ENCODE measurements at regions not wholly inside any gene's neighbourhood (a gene's known extent, or its start where the extent isn't known, plus 50 kb on each side); places are given as distances from the start of the nearest gene placed in this dataset.

DNA sequence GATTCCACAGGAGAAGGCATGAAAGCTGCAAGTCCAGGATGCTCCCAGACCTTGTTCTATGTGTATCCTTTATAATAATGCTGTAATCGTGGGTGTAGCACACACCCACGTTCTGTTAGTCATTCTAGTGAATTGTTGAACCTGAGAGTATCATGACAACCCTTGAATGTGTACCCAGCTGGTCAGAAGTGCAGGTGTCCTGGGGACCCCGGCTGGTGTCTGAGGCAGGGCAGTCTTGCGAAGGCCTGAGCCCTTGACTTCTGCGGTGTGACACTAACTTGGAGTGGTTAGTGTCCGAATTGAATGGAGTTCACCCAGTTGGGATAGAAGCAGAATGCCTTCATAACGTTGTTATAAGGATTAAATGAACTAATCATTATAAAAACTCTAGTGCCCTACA lies 218.0 kb upstream of the TNRC6C start:
- DNase-seq, result no peak

DNA sequence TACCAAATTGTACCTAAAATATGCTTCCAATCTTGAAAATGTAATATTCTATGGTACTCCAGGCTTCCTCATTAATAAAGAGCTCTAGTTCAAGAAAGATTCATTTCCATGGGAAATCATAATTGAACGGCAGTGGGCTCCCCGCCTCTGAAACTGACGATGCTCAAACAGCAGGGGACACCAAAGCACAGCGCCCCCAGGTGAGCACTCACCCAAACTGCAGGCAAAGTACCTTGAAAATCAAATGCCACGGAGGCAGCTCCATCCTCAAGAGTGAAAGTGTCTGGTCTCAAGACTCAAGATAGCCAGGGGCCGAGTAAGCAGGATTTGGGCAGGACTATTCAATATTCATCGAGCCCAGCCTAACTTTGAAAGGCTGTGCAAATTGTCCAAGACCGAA lies 217.4 kb upstream of the TNRC6C start:
- DNase-seq, result no peak

DNA sequence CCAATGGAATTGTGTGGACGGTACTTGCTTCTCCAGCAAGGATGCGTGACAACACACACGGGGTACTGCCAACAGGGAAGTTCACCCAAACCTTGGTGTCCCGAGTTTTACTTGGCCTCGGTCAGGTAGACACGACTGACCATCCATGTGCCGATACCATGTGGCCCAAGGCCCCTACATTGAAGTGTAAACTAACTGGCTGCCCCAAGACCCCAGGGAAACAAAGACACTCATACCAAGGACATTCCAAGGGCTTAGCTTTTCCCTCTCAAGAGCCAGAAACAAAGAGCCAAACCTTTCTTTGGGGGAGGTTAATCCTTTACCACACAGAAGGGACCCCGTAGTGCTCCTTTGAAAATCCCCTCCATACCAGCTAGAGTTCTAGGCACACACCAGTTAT lies 215.9 kb upstream of the TNRC6C start:
- DNase-seq, result no peak

DNA sequence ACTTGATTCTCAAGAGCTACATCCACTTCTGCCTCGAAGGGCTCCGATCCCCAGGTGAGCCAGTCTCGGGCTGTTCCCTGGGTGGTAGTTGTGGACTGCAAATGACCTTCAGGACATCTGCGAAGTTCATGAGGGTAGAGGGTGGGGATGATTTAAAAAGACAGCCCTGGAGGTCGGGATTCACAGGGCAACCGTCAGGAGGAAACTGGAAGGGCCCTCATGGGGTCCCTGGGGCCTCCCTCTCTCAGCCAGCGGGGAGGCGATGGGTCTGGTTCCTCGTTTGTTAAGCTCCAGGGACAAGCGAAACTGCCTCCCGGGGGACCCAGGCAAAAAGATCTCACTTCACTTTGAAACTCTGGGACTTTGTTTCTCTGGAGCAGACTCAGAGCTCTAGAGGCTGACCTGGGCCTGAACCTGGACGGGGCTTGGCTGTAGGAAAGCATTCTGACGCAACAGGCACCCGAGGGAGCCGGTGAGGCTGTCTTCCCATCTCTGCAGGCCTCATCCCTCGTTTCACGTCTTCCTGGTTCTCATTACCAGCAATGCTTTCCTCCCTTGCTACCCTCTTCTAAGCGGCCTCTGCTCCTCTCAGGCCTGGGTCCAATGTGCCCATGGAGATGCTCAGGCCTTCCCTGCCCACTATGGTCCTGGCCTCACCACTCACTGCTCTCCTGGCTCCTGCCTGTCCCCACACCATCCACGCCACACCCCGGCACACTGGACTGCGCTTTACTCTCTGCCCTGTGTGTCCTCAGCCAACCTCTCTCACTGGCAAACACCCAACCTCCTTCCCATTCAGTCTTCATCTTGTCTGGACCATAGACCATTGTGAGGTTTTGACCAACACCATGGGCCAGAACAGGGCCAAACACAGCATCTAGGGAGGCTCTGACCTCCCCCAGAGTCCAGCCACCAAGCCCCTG lies 214.2 kb upstream of the TNRC6C start:
- DNase-seq, result no peak

DNA sequence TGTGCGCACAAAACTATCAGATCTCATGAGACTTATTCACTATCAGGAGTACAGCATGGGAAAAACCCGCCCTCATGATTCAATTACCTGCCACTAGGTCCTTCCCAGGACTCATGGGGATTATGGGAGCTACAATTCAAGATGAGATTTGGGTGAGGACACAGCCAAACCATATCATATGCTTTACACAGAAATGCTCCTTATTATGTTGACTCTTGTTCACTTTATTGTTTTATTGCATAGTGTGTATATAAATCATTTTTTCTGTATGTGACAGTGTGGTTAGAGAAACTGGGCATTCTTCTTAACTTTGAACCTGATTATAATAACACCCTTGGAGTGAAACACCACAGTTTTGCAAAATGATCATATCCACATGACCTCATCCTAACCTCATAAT lies 212.8 kb upstream of the TNRC6C start:
- DNase-seq, result no peak

DNA sequence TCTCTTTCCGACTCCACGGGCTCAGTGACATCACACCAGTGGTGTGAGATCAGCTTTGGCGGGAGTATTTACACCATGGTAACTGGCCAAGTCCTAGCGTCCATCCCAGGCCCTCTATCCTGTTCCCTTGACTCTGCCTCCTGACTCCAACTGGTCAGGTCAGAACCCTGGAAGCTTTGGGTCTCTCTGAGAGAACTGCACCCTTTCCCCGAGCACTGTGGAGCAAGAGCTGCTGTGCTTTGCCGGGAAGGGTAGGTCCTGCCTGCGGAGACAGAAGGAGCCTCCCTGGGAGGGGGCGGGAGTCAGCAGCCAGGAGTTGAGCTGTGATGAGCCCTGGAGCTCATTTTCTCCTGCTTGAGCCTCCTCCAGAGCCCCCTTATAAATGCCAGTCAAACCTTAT lies 212.1 kb upstream of the TNRC6C start:
- no peak for DNase-seq

DNA sequence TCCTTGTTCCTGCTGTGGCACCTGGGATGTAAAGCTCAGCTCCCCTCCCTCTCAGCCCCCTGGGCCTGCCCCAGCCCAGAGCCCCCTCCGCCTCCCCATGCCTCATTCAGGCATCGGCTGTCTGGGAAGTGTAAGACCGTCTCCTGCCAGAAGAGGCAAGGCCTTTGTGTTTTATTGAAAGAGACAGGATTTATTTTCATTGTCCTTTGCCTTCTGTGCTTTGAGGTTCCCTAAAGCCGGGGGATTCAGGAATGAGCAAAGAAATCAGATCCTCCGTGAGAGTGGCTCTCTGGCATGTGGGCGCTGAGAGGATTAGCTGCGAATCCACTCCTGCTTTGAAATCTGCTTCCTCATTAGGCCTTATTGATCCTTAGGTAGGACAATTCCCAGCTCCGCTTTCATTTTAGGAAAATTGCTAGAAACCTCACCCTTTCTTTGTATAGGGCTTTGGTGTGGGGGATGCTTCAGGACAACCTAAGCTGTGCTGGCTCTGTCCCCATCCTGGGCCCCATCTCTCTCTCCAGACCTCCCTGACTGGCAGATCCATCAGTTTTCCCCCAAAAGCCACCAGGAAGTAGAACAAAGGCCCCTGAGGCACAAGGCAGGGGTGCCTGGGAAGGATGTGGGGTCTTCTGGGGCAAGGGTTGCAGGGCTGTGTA lies 211.5 kb upstream of the TNRC6C start:
- no peak for DNase-seq

DNA sequence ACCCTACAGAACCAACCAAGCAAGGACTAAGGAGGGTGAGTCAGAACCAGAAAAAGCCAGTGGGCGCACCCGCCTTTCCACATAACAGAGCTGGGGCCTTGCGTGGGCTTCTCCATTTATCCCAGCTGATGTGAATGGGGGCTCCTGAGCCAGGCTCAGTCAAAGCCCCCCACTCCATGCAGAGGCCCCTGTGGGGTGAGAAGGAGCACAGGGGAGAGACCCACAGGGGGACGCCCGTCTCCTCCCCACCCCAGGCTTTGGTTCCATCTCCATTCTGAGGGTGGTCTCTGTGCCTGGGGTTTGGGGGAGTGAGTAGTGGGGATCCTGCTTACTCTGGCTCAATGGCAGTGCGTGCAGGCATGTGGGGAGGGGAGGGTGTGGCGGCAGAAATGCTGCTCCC lies 210.1 kb upstream of the TNRC6C start:
- DNase-seq, result no peak

DNA sequence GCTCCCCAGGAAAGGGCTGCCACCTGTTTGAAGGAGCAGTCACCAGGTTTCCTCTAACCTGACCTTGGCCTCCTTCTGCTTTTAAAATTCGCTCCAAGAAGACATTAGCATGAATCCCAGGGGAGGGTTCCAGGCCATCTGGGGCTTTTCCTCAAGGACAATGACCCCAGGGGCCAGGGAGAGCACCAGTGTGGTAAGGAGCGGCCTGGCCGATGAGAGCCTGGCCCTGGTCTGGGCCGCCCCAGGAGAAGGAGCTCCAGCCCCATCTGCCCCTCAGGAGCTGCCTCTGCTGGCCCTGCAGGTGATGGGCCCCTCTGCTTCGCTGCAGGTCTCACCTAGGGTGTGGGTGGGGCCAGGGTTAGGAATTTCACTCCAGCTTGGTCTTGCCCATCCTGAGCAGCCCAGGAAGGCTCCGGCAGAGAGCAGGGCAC lies 209.2 kb upstream of the TNRC6C start:
- no peak for DNase-seq

DNA sequence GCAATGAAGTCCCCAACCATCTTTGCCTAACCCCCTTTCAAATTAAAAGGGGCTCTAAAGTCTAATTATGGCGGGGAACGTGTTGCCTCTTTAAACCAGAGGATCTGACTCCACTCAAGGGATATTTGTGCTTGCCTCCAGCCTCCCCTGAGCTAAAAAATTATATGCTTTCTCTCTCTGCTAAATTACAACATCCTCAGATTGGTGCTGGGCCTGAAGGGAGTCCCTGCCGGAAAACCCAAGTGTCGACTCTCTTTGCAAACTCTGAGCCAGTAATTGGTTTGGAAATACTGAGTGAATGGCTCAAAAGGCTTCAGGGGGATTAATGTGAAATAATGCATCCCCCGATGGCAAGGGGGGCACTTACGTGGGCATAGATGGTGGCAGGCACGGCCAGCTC lies 208.5 kb upstream of the TNRC6C start:
- no peak for DNase-seq

DNA sequence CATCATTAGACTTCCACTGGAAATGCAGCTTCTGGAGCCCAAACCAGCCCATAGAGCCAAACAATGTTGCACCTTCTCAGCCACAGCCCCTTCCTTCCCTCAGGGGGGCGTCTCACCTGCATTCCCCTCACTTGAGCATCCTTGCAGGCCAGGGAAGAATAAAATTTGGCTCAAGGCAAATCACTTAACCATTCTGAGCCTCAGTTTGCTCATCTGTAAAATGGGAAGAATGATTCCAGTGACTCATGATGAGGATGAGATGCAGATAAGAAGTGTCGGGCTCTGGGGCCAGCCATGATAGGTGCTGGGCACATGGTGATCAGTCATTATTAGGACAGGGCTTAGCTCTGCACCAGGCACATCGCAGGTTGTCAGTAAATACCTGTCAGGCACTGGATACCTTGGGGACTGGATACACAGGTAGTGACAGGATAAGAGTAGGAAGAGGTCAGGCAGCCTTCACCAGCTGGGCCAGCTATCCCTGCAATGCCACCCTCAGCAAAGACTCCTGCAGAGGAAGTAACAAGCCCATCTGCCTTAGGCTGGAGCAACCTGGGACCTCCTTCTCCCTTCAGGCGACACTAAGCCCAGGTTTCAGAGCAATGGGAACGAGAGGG lies 208.0 kb upstream of the TNRC6C start:
- no peak for DNase-seq

DNA sequence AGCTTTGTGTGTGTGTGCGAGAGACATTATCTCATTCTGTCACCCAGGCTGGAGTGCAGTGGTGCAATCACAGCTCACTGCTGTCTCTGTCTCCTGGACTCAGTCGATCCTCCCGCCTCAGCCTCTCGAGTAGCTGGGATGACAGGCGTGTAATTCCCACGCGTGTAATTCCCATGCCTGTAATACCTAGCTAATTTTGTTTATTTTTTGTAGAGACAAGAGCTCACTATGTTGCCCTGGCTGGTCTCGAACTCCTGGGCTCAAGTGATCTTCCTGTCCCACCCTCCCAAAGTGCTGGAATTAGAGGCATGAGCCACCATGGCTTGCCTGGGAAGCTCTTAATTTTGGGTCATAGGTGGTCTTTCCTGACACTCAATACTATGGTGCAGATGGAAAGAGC lies 205.3 kb upstream of the TNRC6C start:
- DNase-seq, result no peak

DNA sequence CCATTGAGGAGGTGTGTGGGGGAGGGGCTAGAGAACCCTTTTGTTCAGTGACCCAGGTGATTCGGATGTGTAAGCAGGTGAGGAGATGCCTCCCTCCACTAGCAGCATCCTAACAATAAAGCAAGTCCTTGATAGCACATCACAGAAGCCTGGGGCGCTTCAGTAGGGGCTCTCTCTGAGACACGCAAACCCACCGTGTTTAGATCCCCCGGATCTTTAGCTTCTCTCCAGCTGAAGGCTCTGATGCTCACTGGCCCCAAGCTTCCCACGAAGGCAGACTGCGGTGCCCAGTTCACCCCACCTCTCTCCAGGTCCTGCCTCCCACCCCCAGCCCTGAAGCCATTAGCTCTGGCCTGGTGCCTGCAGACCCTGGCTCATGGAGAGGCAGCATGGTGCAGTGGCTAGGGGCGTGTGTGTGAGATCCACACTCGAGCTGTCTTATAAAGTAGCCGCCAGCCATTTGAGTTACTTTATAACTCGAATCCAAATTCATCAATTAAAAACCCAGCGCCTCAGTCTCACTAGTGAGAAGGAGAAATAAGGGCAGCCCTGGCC lies 204.7 kb upstream of the TNRC6C start:
- no peak for DNase-seq

DNA sequence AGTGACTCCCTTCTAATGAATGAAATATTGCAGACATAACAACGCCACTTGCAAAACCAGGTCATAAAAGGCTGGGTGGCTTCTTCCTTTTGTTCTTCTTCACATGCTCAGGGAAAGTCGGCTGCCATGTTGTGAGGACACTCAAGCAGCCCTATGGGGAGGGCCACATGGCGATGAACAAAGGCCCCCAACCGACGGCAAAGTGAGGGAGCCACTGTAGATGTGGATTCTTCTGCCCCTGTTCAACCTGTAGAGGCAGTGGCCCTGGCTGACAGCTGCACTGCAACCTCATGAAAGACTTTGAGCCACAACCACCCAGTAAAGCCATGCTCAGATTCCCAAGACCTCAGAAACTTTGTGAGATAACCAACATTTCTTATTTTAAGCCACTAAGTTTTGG lies 203.5 kb upstream of the TNRC6C start:
- no peak for DNase-seq

DNA sequence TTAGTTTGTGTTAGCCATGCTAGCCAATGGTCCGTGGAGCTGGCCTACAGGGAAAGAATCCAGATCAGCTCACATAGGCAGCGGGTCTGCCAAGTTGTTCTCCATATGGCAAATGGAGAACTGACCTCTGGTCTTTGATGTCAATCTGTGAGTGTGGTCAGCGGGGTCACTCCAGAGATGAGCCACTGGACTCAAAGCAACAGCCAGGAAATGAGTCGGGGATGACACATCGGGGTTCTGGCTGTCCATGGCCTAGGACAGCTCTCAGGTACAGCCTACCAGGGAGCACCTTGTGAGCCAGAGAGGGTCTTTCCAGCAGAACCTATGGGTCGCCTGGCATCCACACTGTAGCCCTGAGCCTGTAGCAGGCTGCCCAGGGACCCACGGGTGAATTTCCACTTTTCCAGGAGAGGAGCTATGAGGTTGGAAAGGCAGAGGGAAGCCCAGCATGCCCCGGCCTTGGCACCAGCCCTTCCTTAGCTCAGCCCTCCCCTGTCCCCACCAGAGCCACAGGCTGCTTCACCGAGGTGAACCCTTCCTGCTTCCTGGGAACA lies 203.0 kb upstream of the TNRC6C start:
- no peak for DNase-seq

DNA sequence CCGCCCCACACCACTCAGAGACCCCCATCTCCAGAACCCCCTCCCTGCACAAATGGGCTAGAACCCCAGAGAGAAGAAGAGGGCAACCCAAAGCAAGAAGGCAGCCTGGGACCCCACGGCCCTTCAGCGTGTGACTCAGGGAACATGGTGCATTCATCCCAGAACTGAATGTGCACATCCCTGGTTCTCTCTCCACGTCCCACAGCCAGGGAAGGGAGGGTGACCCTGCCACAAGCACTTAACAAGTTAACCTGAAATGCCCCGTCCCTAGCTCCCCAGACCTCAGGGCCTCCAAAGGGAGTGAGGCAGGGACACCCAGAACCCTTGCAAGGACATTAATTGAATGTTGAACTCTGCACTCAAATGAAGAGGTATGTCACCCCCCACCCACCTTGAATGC lies 202.5 kb upstream of the TNRC6C start:
- no peak for DNase-seq

DNA sequence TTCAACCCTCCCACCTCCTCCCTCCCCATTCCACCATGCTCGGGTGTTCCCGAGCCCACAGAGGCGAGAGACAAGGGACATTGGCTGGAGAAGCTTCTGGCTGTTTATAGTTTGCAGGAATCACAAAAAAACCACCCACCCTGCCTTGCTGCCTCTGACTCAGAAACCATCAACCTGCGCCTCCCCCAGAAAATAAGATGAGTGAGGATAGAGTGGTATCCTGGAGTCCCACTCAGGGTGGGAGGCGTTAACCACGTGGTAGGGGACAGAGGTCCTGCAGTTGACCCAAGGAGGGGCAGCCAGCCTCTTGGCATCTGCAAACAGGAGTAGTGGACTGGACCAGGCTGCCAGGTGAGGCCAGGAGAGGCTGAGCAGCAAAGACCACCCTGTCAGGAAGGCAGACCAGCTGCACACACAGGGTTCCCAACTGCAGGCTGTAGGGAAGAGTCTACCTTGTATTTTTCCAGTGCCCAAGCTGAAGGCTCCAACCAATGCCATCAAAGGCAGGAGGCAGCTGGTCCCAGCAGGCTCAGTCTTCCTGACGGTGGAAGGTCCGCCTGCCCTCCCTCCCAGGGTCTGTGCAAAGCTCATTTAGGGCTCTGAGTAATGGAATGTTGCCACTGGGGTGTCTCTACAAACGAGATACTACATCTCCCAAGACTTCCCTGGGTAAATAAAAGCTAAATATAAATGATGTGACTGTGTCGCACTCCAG lies 201.5 kb upstream of the TNRC6C start:
- DNase-seq, result no peak

DNA sequence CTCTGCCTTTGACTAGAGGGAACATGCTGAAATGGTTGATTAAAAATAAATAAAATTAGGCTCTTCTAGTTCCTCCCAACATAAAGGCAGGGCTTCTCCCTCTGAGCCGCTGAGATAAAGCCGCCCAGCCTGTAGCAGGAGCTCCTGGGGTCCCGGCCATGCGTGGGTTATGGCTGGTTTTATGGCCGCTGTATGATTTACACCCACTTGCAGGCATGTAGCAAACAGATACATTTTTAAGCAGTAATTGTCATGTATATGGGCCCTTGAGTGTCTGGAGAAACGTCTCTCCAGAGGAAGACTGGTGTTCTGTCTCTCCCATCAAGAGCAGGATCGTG lies 201.0 kb upstream of the TNRC6C start:
- DNase-seq, result no peak

DNA sequence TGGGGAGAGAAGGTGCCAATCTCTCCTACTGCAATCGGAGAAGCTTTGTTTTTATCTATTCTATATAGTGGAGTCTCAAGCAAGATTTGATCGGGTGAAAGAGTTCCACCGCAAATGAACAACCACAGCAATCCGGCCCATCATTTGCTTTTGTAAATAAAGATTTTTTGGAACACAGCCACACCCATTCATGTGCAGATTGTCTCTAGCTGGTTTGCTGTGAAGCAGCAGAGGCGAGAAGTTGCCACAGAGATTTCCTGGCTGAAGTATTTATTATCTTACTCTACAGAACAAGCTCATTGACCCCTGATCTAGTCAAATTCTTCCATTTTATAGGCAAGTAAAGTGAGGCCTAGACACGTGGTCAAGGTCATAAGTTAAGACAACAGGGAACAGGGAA lies 195.5 kb upstream of the TNRC6C start:
- DNase-seq, result no peak

DNA sequence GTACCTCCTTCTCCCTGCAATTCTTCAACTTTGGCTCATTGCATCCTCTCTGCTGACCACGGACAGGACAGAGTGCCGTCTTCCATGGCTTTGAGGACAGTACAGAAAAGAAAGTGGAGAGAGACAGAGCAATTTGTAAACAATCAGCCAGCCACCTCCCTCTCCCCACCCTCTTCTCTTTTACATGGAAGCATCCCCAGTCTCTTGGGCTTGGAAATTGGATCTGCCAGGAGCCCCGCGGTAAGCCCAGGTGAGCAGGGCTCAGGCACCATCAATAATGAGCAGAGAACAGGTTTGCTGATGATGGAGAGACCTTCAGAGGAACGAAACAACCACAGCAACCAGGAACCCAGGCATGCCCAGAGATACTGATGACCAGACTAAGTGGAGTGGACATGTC lies 194.9 kb upstream of the TNRC6C start:
- no peak for DNase-seq

DNA sequence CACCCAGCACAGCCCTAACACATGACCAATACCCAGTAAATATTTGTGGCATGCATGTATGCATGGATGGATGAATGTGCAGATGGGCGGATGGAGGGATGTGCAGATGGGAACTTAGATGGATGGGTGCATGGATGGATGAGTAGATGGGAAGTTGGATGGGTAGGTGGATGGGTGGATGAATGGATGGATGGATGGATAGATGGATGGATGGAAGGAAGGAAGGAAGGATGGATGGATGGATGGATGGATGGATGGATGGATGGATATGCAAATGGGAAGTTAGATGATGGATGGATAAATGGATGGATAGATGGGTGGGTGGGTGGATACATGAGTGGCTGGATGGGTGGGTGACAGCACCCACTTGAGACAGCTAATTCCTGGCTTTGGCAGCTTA lies 193.2 kb upstream of the TNRC6C start:
- DNase-seq, result no peak

DNA sequence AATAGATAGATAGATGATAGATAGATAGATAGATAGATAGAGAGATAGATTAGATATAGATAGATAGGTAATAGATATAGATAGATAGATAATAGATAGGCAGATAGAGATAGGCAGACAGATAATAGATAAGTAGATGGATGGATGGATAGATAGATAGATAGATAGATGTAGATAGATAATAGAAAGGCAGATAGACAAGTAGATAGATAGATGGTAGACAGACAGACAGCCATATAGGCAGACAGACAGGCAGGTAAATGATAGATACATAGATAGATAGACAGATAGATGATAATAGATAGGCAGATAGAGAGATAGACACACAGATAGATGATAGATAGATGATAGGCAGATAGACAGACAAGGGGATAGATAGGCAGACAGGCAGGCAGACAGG lies 191.4 kb upstream of the TNRC6C start:
- DNase-seq, result no peak

DNA sequence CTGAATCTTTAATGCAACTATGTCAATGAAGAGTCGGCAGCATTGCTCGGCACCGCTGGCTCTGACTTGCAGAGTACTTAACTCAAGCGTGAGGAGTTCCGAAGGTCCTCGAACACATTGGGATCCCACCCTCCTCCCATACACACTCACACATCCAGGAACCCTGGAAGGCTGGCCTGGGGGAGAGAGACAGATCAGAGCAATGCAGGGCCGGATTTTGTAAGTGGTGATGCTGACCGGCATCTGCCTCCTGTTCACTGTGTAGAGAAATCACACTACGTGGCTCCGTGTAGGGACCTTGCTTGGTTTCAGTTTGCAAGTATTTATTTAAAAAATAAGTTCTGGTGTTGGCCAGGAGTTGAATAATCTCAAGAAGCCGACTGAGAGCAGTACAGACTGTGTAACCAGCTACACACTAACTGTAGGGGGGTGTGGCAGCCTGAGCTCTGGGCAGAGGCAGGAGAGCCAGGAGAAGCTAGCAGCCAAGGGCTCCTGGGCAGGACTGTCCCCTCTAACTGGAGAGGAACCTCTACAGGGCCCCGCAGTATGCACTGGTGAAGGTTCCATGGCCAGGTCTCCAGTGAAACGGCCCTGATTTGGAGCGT lies 190.2 kb upstream of the TNRC6C start:
- peak; percentile 14 for DNase-seq

All from NCI-H146 (cell line).